GM18870 (cell line): ENCODE measurements at regions not wholly inside any gene's neighbourhood (a gene's known extent, or its start where the extent isn't known, plus 50 kb on each side); places are given as distances from the start of the nearest gene placed in this dataset.
A peak's percentile ranks its signal among the peaks of the same experiment; 100 is the strongest.

Experiments used
- ATAC-seq: cut with Tn5 transposase; IDR thresholded peaks from one replicate; pipeline ENCODE4 v1.9.1; 2021; ENCODE audit warnings: moderate library complexity; ENCODE audit not compliant: unreplicated experiment

DNA sequence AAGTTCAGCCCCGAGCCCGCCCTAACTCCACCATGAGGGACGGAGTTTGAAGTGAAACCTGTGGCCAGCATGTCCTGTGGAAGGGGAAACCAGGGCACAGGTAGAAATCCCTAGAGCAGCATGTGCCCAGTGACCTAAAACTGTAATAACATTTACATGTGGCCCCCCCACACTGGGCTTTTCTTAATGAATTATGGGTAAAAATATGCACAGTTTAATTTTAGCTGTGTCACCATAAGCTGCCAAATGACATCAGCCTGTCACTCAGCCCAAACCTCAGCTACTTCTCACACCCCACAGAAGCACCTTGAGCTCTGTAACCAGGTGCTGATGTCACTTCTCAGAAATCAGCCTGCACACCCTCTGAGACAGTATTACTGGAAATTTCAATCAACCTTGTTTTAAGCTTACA, 50.0 kb upstream of the SLC19A1 start:
- peak; percentile 55 for ATAC-seq

- no peak for ATAC-seq
Measured at GRCh38 chr21:45592626-45593134, 50.4 kb upstream of the SLC19A1 start.

DNA sequence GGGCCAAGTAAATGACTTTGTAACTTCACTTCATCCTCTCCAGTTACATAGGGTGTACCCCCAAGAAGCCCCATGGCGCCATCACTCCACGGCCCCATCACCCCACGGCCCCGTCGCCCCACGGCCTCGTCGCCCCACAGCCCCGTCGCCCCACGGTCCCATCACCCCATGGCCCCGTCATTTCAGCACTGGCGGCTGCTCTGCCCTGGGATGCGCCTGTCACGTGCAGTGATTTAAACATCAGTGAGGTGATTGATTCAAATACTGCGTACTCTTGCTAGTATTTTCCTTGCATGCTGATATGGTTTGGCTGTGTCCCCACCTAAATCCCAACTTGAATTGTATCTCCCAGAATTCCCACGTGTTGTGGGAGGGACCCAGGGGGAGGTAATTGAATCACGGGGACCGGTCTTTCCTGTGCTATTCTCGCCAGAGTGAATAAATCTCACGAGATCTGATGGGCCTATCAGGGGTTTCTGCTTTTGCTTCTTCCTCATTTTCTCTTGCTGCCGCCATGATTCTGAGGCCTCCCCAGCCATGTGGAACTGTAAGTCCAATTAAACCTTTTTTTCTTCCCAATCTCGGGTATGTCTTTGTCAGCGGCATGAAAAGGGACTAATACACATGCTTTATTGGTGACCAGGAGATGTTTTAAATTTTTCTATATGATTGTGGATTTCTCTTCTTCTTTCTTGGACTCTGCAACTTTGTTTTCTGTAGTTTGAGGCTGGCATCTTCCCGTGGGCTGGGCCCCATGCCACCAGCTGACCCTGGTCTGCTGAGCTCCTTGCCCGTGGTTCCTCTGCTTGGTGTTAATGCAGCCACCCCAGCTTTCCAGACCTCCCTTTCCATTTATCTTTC, 50.1 kb upstream of the PCBP3 start:
- ATAC-seq = no peak
